SKM-1 treated with dmso at 0.1 percent for 144 hours (cell line): ENCODE measurements at regions not wholly inside any gene's neighbourhood (a gene's known extent, or its start where the extent isn't known, plus 50 kb on each side); places are given as distances from the start of the nearest gene placed in this dataset.

ENCODE experiments used
- DNase-seq: peaks from one replicate; lab custom pipeline; 2025; ENCODE audit not compliant: unreplicated experiment; lab: John Stamatoyannopoulos, UW

GRCh38 chr6:87908978-87909811 is 138.4 kb upstream of the SPACA1 start:
- DNase-seq: no peak

DNA sequence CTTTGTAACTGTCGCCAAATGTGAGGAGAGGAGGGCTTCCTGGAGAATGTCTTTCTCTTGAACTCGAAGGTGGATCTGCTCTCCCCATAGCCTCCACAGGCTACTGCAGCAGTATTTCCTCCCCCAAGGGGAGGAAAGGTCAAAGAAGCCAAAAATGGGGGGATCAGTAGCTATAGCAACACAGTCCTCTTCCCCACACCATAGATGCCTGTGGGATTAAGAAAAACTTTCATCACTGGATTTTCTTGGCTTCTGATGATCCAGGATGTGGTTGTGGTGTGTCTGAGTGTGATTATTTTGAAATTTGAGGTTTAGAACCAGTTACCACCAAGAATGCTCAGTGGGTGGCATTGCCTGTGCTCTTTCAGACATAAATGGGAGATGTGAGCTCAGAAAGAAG is 140.1 kb upstream of the SPACA1 start:
- DNase-seq: peak; percentile 35

- no peak for DNase-seq
Measured at GRCh38 chr6:87905101-87905641, 142.5 kb upstream of the SPACA1 start.

- DNase-seq: no peak
Measured at GRCh38 chr6:87904011-87904410, 143.6 kb upstream of the SPACA1 start.

DNA sequence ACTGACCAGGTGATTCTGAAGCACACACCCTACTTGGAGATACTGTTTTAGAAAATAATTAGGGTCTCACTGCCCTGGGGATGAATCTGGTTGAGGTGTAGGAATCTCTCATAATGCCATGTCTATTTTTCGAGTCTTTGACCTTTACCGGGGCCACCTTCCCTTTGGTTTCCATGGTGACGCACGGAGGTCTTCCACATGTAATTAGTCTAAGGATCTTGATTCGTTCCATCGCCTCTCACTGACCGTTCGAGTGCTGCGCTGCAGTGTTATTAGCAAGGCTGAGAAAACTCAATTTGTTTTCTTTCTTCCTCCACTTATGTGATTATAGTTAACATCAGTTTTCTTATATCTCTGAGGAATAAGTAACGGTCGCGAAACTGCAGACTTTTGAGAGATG is 144.3 kb upstream of the SPACA1 start:
- DNase-seq: no peak

GRCh38 chr6:87902383-87902782 is 145.3 kb upstream of the SPACA1 start:
- peak; percentile 20 for DNase-seq

DNA sequence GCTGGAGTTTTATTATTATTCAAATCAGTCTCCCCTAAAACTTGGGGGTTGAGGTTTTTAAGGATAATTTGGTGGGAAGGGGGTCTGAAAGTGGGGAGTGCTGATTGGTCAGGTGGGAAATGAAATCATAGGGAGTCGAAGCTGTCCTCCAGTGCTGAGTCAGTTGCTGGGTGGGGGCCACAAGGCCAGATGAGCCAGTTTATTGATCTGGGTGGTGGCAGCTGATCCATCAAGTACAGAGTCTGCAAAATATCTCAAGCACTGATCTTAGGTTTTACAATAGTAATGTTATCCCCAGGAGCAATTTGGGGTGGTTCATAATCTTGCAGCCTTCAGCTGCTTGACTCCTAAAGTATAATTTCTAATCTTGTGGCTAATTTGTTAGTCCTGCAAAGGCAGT is 146.0 kb upstream of the SPACA1 start:
- no peak for DNase-seq

- DNase-seq: no peak
Measured at GRCh38 chr6:87900160-87900698, 147.4 kb upstream of the SPACA1 start.

DNA sequence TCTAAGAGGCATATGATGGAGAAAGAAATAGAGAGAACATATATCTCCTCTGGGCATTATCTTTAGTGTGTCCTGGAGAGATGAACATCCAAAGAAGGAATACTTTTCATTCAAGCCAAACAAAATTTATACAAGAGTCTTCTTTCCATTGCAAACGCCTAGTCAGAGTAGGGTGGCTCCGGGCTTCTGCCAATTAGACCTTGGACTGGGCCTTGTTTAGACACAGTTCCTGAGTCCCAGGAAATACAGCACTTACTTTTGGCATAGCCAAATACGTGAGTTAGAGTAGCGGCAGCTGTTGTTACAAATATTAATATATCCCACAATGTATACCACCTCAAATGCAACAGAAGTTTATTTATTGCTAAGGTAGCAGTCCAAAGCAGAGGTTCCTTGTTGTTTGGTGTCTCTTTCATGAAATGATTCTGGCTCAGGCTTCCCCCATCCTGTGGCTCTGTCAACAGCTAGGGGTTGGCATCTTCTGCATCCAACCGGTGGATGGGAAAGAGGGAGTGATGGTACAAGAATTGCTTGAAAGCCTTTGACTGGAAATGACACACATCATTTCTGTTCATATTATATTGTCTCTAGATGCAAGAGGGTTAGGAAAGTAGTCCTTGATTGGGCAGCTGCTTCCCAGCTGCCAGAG is 148.0 kb upstream of the SPACA1 start:
- DNase-seq: no peak

- DNase-seq: no peak
Measured at GRCh38 chr6:87897663-87898062, 150.0 kb upstream of the SPACA1 start.

GRCh38 chr6:87897013-87897412 is 150.6 kb upstream of the SPACA1 start:
- no peak for DNase-seq

DNA sequence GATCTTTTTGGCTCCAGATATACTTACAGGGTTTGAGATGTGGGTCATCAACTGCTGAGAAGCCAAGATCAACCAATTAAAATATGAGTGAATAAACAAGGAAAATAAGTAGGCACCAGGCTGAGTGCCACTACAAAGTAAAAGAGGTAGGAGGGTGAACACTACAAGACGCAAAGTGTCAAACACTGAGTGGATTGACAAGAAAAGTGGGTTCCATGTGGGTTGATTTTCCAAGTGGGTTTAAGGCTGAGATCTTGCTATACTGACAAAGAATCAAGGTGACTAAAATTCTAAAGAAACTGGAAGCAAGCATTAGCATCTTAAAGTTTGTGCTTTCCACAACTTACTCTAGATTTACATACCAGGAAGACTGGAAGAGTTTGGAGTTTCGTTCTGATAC is 160.4 kb upstream of the SPACA1 start:
- no peak for DNase-seq

DNA sequence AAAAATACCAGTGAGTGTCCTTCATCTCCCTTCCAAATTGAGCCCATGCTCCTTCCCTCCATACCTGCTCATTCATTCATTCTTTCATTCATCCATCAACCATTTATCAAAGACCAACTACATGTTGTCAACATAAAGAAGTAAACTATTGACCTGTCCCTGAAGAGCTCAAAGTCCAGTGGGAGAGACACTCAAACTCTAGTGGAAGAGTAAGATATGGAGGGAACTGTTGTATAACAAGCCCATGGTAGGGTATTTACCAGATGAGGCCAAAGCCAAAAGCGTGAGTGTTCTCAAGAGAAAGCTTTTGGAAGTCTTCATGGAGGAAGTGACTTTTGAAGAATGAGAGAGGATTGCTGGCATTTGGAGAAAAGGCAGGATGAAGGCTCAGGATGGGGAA is 163.4 kb upstream of the SPACA1 start:
- no peak for DNase-seq

GRCh38 chr6:87881342-87881895 is 166.2 kb upstream of the SPACA1 start:
- no peak for DNase-seq

- no peak for DNase-seq
Measured at GRCh38 chr6:87879132-87879861, 168.3 kb upstream of the SPACA1 start.

DNA sequence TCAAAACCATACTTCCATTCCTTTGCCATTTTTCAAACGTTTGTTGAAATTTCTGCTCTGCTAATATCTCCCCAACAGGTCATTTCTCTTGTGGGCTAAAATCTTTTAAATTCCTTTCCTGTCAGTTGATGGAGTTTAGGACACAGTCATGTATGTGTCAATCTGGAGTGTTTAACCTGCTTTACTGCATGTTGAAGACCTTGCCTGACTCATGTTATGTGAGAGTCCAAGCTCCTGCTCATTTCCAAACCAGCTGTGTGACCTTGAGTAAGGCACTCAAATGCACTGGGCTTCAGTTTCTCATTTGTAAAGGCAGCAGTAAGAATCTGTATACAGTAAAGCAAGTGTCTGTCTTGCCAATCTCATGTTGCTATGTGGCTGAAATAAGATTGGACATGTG is 171.9 kb upstream of the SPACA1 start:
- DNase-seq: no peak

- no peak for DNase-seq
Measured at GRCh38 chr6:87873556-87873955, 171.5 kb upstream of the AKIRIN2 start.

DNA sequence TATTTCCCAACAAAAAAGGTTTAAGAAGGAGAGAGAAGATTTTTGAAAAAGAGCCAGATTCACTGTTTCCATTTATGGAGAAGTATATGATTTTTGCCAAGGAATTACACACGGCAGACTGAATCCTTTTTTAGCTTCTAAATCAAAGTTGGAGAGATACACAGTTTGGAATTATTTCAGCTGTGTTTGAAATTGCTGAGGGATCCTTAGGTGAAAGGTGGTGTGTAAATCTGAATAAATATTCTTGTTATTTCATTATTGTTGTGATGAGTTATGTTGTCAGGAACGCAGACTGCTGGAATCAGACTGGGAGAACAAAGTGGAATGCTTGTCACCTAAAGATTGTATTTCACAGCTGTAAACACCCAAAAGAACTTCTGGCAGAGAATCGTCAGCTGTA is 168.5 kb upstream of the AKIRIN2 start:
- no peak for DNase-seq

- DNase-seq: no peak
Measured at GRCh38 chr6:87869064-87869905, 167.3 kb upstream of the AKIRIN2 start.

DNA sequence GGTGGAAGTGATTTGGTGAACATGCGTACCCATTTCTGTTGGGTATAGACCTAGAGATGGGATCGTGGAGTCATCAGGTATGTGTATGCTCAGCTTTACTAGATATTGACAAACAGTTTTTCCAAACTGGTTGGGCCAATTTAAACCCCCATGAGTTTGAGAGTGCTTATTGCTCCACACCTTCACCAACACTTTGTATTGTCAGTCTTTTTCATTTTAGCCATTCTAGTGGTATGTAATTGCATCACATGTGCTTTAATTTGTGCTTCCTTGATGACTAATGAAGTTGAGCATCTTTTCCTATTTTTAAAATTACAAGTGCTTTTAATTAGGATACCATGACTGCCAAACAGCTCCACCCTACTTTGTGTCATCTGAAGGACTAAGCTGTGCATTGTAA is 158.9 kb upstream of the AKIRIN2 start:
- no peak for DNase-seq
